ENCODE measurements at regions not wholly inside any gene's neighbourhood (a gene's known extent, or its start where the extent isn't known, plus 50 kb on each side); places are given as distances from the start of the nearest gene placed in this dataset.

DNA sequence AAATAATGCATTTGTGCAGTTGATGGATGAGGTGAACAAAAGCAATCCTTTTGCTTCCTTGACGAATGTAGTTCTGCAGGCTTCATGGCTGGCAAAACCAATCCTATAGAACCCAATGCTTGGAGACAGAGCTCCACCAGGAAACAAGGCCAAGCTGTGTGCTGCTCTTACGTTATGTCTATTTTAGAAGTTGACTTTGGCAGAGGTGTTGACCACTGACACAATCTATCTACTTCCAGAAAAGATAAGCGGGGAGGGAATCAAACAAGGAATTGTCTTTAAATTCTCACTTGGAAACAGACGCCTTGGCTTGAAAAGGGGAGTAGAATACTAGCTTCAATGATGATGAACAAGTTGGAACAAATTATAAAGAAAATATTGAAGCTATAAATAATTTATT is 211.2 kb downstream of the SETD4 start:
- TF ChIP-seq, protein P1, sequence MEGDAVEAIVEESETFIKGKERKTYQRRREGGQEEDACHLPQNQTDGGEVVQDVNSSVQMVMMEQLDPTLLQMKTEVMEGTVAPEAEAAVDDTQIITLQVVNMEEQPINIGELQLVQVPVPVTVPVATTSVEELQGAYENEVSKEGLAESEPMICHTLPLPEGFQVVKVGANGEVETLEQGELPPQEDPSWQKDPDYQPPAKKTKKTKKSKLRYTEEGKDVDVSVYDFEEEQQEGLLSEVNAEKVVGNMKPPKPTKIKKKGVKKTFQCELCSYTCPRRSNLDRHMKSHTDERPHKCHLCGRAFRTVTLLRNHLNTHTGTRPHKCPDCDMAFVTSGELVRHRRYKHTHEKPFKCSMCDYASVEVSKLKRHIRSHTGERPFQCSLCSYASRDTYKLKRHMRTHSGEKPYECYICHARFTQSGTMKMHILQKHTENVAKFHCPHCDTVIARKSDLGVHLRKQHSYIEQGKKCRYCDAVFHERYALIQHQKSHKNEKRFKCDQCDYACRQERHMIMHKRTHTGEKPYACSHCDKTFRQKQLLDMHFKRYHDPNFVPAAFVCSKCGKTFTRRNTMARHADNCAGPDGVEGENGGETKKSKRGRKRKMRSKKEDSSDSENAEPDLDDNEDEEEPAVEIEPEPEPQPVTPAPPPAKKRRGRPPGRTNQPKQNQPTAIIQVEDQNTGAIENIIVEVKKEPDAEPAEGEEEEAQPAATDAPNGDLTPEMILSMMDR (IDR thresholded peaks at IDR 0.05), result no peak
- TF ChIP-seq POLR2A (IDR thresholded peaks at IDR 0.05), result no peak

Data from tibial nerve (tissue), 3 donors.